H9 (cell line): ENCODE measurements at regions not wholly inside any gene's neighbourhood (a gene's known extent, or its start where the extent isn't known, plus 50 kb on each side); places are given as distances from the start of the nearest gene placed in this dataset.
A peak's percentile ranks its signal among the peaks of the same experiment; 100 is the strongest.

Source experiments
- DNase-seq: peaks from one replicate; pipeline ENCODE4 v3.0.0-alpha.2; 2017
- H2AFZ ChIP-seq: one replicate; pipeline ENCODE4 v1.6.1; 2013; ENCODE audit warnings: mild to moderate bottlenecking, low read length, control low read depth, moderate library complexity
- H2AK5ac ChIP-seq: 2 replicates; pipeline ENCODE4 v1.6.1; 2013; ENCODE audit warnings: low read length, control low read depth, mixed read lengths; ENCODE audit not compliant: insufficient read length
- H2BK120ac ChIP-seq: one replicate; pipeline ENCODE4 v1.6.1; 2013; ENCODE audit warnings: low read depth, mild to moderate bottlenecking, low read length, control low read depth, inconsistent platforms; ENCODE audit not compliant: poor library complexity, severe bottlenecking
- H2BK12ac ChIP-seq: 2 replicates; pipeline ENCODE4 v1.6.1; 2013; ENCODE audit warnings: low read length, control low read depth, mixed read lengths, low read depth; ENCODE audit not compliant: insufficient read length
- H2BK15ac ChIP-seq: 2 replicates; pipeline ENCODE4 v1.6.1; 2013; ENCODE audit warnings: low read depth, low read length, control low read depth
- H2BK20ac ChIP-seq: one replicate; pipeline ENCODE4 v1.6.1; 2013; ENCODE audit warnings: low read depth, mild to moderate bottlenecking, low read length, control low read depth, inconsistent platforms; ENCODE audit not compliant: poor library complexity, severe bottlenecking
- H2BK5ac ChIP-seq: 2 replicates; pipeline ENCODE4 v1.6.1; 2013; ENCODE audit warnings: low read length, control low read depth, mixed read lengths; ENCODE audit not compliant: insufficient read length
- H3K14ac ChIP-seq: 2 replicates; pipeline ENCODE4 v1.6.1; 2013; ENCODE audit warnings: low read length, control low read depth; ENCODE audit not compliant: insufficient read depth
- H3K18ac ChIP-seq: 2 replicates; pipeline ENCODE4 v1.6.1; 2013; ENCODE audit warnings: low read depth, mild to moderate bottlenecking, mixed read lengths, low read length, control low read depth; ENCODE audit not compliant: insufficient read length
- H3K23ac ChIP-seq: 2 replicates; pipeline ENCODE4 v1.6.1; 2013; ENCODE audit warnings: low read length, control low read depth, mixed read lengths, low read depth; ENCODE audit not compliant: insufficient read length
- H3K23me2 ChIP-seq: 2 replicates; pipeline ENCODE4 v1.6.1; 2013; ENCODE audit warnings: low read depth, mild to moderate bottlenecking, mixed read lengths, low read length, control low read depth; ENCODE audit not compliant: insufficient read length, poor library complexity, severe bottlenecking
- H3K27ac ChIP-seq: 2 replicates; pipeline ENCODE4 v1.5.1; 2013; ENCODE audit warnings: low read length, control low read depth, mixed read lengths, low read depth; ENCODE audit not compliant: insufficient read length
- H3K27me3 ChIP-seq: 2 replicates; pipeline ENCODE4 v1.6.1; 2013; ENCODE audit warnings: low read length, control low read depth, inconsistent platforms; ENCODE audit not compliant: insufficient read depth
- H3K4ac ChIP-seq: 2 replicates; pipeline ENCODE4 v1.6.1; 2013; ENCODE audit warnings: low read depth, mild to moderate bottlenecking, control low read depth, inconsistent platforms, low read length, moderate library complexity
- H3K4me1 ChIP-seq: 2 replicates; pipeline ENCODE4 v1.6.1; 2013; ENCODE audit warnings: low read length, control low read depth, inconsistent platforms; ENCODE audit not compliant: insufficient read depth
- H3K4me2 ChIP-seq: 2 replicates; pipeline ENCODE4 v1.6.1; 2013; ENCODE audit warnings: low read length, control low read depth, mixed read lengths; ENCODE audit not compliant: insufficient read length, insufficient read depth
- H3K56ac ChIP-seq: 2 replicates; pipeline ENCODE4 v1.6.1; 2013; ENCODE audit warnings: low read depth, mild to moderate bottlenecking, mixed read lengths, low read length, control low read depth; ENCODE audit not compliant: insufficient read length
- H3K79me1 ChIP-seq: 2 replicates; pipeline ENCODE4 v1.6.1; 2013; ENCODE audit warnings: low read depth, mild to moderate bottlenecking, moderate library complexity, low read length, control low read depth, inconsistent platforms; ENCODE audit not compliant: insufficient read depth, poor library complexity, severe bottlenecking
- H3K79me2 ChIP-seq: 2 replicates; pipeline ENCODE4 v1.6.1; 2013; ENCODE audit warnings: low read length, control low read depth, inconsistent platforms; ENCODE audit not compliant: insufficient read depth
- H3K9ac ChIP-seq: 2 replicates; pipeline ENCODE4 v1.6.1; 2013; ENCODE audit warnings: low read length, control low read depth, mixed read lengths; ENCODE audit not compliant: insufficient read length; ENCODE audit errors: extremely low read depth
- H3K9me3 ChIP-seq: one replicate; pipeline ENCODE4 v1.6.1; 2013; ENCODE audit warnings: low read depth, low read length, inconsistent platforms; ENCODE audit not compliant: control insufficient read depth
- H3T11ph ChIP-seq: one replicate; pipeline ENCODE4 v1.6.1; 2013; ENCODE audit warnings: mild to moderate bottlenecking, low read length, control low read depth, inconsistent platforms
- H4K20me1 ChIP-seq: one replicate; pipeline ENCODE4 v1.6.1; 2013; ENCODE audit not compliant: control insufficient read depth, insufficient read length, insufficient read depth
- H4K5ac ChIP-seq: 2 replicates; pipeline ENCODE4 v1.6.1; 2013; ENCODE audit warnings: low read depth, mild to moderate bottlenecking, mixed read lengths, low read length, control low read depth; ENCODE audit not compliant: insufficient read length
- H4K8ac ChIP-seq: replicated peaks from 2 replicates; pipeline ENCODE4 v1.6.1; 2013; ENCODE audit warnings: low read length, control low read depth, mixed read lengths, low read depth; ENCODE audit not compliant: insufficient read length
- H4K91ac ChIP-seq: 2 replicates; pipeline ENCODE4 v1.6.1; 2013; ENCODE audit warnings: low read depth, mild to moderate bottlenecking, moderate library complexity, mixed read lengths, low read length, control low read depth; ENCODE audit not compliant: insufficient read length
- H3K27ac Mint-ChIP-seq, 3 experiments: 2 replicates in 2 of 3; 3 replicates in 1 of 3; pipeline ENCODE4 v1.8.0; 2020 to 2021; ENCODE audit warnings: mixed read lengths in 3 of 3, mild to moderate bottlenecking in 1 of 3, moderate library complexity in 1 of 3
- H3K27me3 Mint-ChIP-seq: 2 replicates; pipeline ENCODE4 v1.8.0; 2021; ENCODE audit warnings: low read depth, mild to moderate bottlenecking, moderate library complexity, mixed read lengths
- H3K36me3 Mint-ChIP-seq, 3 experiments: 2 replicates in 2 of 3; 3 replicates in 1 of 3; pipeline ENCODE4 v1.8.0; 2020 to 2021; ENCODE audit warnings: low read depth in 3 of 3, mixed read lengths in 3 of 3; ENCODE audit not compliant: insufficient read depth in 1 of 3
- H3K4me1 Mint-ChIP-seq, 2 experiments: 2 replicates each; pipeline ENCODE4 v1.8.0; 2020; ENCODE audit warnings: mixed read lengths in 2 of 2
- H3K4me3 Mint-ChIP-seq, 2 experiments: 2 replicates in 1 of 2; 3 replicates in 1 of 2; pipeline ENCODE4 v1.8.0; 2020 to 2021; ENCODE audit warnings: mild to moderate bottlenecking in 2 of 2, mixed read lengths in 2 of 2, moderate library complexity in 1 of 2
- H3K9me3 Mint-ChIP-seq, 2 experiments: 2 replicates in 1 of 2; 3 replicates in 1 of 2; pipeline ENCODE4 v1.8.0; 2020; ENCODE audit warnings: mild to moderate bottlenecking in 2 of 2, mixed read lengths in 2 of 2, moderate library complexity in 1 of 2
- CTCF ChIP-seq: fragments of 200-600 bp; sonication (generic); conservative IDR thresholded peaks from 3 replicates; pipeline ENCODE4 v1.8.0; 2021; ENCODE audit warnings: antibody characterized with exemption, mild to moderate bottlenecking
- WGBS: extraction: QIAGEN DNeasy Blood & Tissue Kit; methylation state at CpG from one replicate; pipeline ENCODE4 v1.1.7; 2013; ENCODE audit warnings: missing lambda C conversion rate, low lambda C conversion rate, mixed read lengths; ENCODE audit not compliant: insufficient read length; ENCODE audit errors: extremely low coverage; 5-methylcytosine and 5-hydroxymethylcytosine counted together

DNA sequence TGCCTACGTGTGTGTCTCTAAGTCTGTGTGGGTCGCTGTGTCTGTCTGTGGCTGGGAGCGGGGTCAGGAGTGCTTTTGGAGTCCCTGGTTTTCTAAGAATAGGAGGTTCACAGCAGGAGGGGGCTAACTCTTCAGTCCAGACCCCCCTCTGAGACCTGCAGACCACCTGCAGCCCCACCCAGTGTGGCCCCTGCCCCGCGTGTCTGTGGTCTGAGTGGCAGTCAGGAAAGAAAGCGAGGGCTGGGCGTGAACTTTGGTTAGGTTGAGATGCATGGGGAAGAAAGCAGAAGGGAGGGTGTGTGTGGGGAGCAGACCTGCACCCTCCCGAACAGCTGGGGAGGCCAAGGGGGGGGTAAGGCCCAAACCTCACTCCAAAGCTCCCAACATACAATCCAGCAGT is 144.9 kb upstream of the TPM1 start:
- H2BK5ac ChIP-seq = no peak overlapping the region
- no peak overlapping the region for H3K18ac ChIP-seq
- H3K36me3 Mint-ChIP-seq = no peaks in the 10 kb centered on the region
- H2BK15ac ChIP-seq = no peak overlapping the region
- no peaks in the 10 kb centered on the region for H4K20me1 ChIP-seq
- no peak overlapping the region for H2BK120ac ChIP-seq
- H3K14ac ChIP-seq = no peak overlapping the region
- peak overlapping the region in 1 of 2 experiments; percentile 14; a peak in 1 of 5 replicates for H3K4me3 Mint-ChIP-seq
- no peak overlapping the region for H3K4ac ChIP-seq
- H4K91ac ChIP-seq = no peak overlapping the region
- H2AFZ ChIP-seq = no peak overlapping the region
- no peak for DNase-seq
- no peak overlapping the region for H2BK12ac ChIP-seq
- no peak overlapping the region for H3K23ac ChIP-seq
- peaks cover 3% of the 10 kb centered on the region; the same call in 1 of the 2 replicates for H3K27me3 Mint-ChIP-seq
- no peaks in the 10 kb centered on the region for H3K23me2 ChIP-seq
- no peak overlapping the region for H2AK5ac ChIP-seq
- no peak overlapping the region for H3K4me2 ChIP-seq
- no peaks in the 10 kb centered on the region; a peak in 1 of 5 replicates for H3K9me3 Mint-ChIP-seq
- no peaks in the 10 kb centered on the region for H3K27me3 ChIP-seq
- no peaks in the 10 kb centered on the region for H3K79me2 ChIP-seq
- no peaks in the 10 kb centered on the region for H3K79me1 ChIP-seq
- WGBS = no CpG with 5 or more reads among the region's 8 CpGs
- no peak overlapping the region for H3K56ac ChIP-seq
- H4K8ac ChIP-seq = no peak overlapping the region
- H3K9me3 ChIP-seq = no peaks in the 10 kb centered on the region
- no peak overlapping the region for H3K9ac ChIP-seq
- no peak overlapping the region for H3K27ac ChIP-seq
- H3K4me1 ChIP-seq = peaks cover 8% of the 10 kb centered on the region; the same call in 1 of the 2 replicates
- TF ChIP-seq CTCF = no peak
- peaks cover 54 to 60% of the 10 kb centered on the region in 2 experiments for H3K4me1 Mint-ChIP-seq
- H3T11ph ChIP-seq = no peak overlapping the region
- H4K5ac ChIP-seq = no peak overlapping the region
- H3K27ac Mint-ChIP-seq = peak overlapping the region; percentile 0 to 29 (median 2); a peak in 4 of 7 replicates
- H2BK20ac ChIP-seq = no peak overlapping the region
